ENCODE measurements at regions not wholly inside any gene's neighbourhood (a gene's known extent, or its start where the extent isn't known, plus 50 kb on each side); places are given as distances from the start of the nearest gene placed in this dataset.

DNA sequence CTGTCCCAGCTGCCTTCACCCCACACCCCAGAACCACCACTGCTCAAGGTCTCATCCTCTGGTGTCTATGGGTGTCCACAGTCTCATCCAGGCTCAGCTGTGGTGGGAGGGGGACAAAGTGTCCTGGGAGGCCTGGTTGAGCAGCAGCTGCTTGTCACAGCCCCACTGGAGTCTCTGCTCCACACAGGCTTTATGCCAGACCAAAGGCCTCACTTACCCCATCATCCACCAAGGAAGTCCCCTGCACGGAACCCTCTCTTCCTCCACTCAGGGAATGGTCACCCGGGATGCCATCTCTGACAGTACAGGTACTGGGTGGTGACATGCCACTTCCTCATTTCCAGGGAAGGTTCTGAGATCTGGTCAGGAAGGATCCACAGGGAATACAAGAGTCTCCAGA lies 925.4 kb upstream of the ZNF722 start:
- TF ChIP-seq POLR2A (IDR thresholded peaks at IDR 0.05) (no peak), CTCF (IDR thresholded peaks at IDR 0.05) (no peak)

Measured in esophagus squamous epithelium (tissue), 4 donors.